GM12878 (cell line): ENCODE measurements at regions not wholly inside any gene's neighbourhood (a gene's known extent, or its start where the extent isn't known, plus 50 kb on each side); places are given as distances from the start of the nearest gene placed in this dataset.

Experiments used
- CEBPB ChIP-seq, 2 experiments: fragments of 150-350 bp in 1 of 2; IDR thresholded peaks; 2 replicates each; pipeline ENCODE4 v1.6.1; 2012 to 2014; ENCODE audit warnings: low read depth in 2 of 2, low read length in 2 of 2, borderline replicate concordance in 1 of 2, inconsistent platforms in 1 of 2
- CHD1 ChIP-seq: IDR thresholded peaks from 2 replicates; pipeline ENCODE4 v1.6.1; 2012; ENCODE audit warnings: low read depth, low read length, improper control_type of control experiment
- CHD2 ChIP-seq: IDR thresholded peaks from 2 replicates; pipeline ENCODE4 v1.6.1; 2011; ENCODE audit warnings: low read depth, low read length, improper control_type of control experiment, borderline replicate concordance
- CREB1 ChIP-seq: IDR thresholded peaks from 2 replicates; pipeline ENCODE4 v1.6.1; 2012; ENCODE audit warnings: low read depth, mild to moderate bottlenecking, inconsistent platforms
- CTCF ChIP-seq, 3 experiments: IDR thresholded peaks in 2 of 3; conservative IDR thresholded peaks in 1 of 3; 2 replicates each; pipeline ENCODE4 v1.5.1; 2011; ENCODE audit warnings: low read depth in 3 of 3, low read length in 3 of 3, mild to moderate bottlenecking in 3 of 3, control low read depth in 2 of 3, moderate library complexity in 2 of 3, inconsistent platforms in 1 of 3, mixed read lengths in 1 of 3; ENCODE audit not compliant: control insufficient read depth in 2 of 3, insufficient read depth in 1 of 3; ENCODE audit errors: extremely low read depth in 1 of 3
- EP300 ChIP-seq, 2 experiments: fragments of 150-350 bp in 1 of 2; IDR thresholded peaks; 2 replicates each; pipeline ENCODE4 v1.6.1; 2011 to 2012; ENCODE audit warnings: low read depth in 2 of 2, low read length in 2 of 2, borderline replicate concordance in 1 of 2, improper control_type of control experiment in 1 of 2, inconsistent platforms in 1 of 2; ENCODE audit not compliant: control insufficient read depth in 1 of 2
- HDGF ChIP-seq: fragments of 450-650 bp; IDR thresholded peaks from 2 replicates; pipeline ENCODE4 v1.6.1; 2016; ENCODE audit warnings: antibody characterized with exemption
- IKZF1 ChIP-seq: fragments of 450-650 bp; conservative IDR thresholded peaks from 2 replicates; pipeline ENCODE4 v1.6.1; 2017; ENCODE audit warnings: antibody characterized with exemption, mild to moderate bottlenecking
- NRF1 ChIP-seq: conservative IDR thresholded peaks from 2 replicates; pipeline ENCODE4 v1.6.1; 2011; ENCODE audit warnings: mild to moderate bottlenecking, low read depth, low read length, improper control_type of control experiment
- RBBP5 ChIP-seq: fragments of 200-600 bp; sonication (generic); conservative IDR thresholded peaks from 2 replicates; pipeline ENCODE4 v1.6.1; 2016
- RFX5 ChIP-seq: IDR thresholded peaks from 2 replicates; pipeline ENCODE4 v1.6.1; 2011; ENCODE audit warnings: low read depth, low read length, improper control_type of control experiment
- YY1 ChIP-seq: IDR thresholded peaks from 2 replicates; pipeline ENCODE4 v1.6.1; 2011; ENCODE audit warnings: low read depth, mild to moderate bottlenecking, low read length

GRCh38 chr6:26309731-26310142, 55.3 kb upstream of the BTN3A2 start:
- peak; percentile 59 for TF ChIP-seq IKZF1
- no peak for TF ChIP-seq CTCF (IDR thresholded peaks at IDR 0.05 in 2 of 3, conservative IDR thresholded peaks at IDR 0.05 in 1 of 3; ENCODE audit: control insufficient read depth in 2 of 3, extremely low read depth in 1 of 3, insufficient read depth in 1 of 3, low read depth in 3 of 3, low read length in 3 of 3)
- TF ChIP-seq RFX5, result no peak
- TF ChIP-seq NRF1, result no peak
- peak in 1 of 2 experiments; percentile 39; a peak in 1 of 4 replicates for TF ChIP-seq EP300 (IDR thresholded peaks at IDR 0.05; ENCODE audit: borderline replicate concordance in 1 of 2, control insufficient read depth in 1 of 2, low read depth in 2 of 2, low read length in 2 of 2)
- no peak for TF ChIP-seq YY1
- no peak for TF ChIP-seq CHD1
- no peak for TF ChIP-seq CEBPB (IDR thresholded peaks at IDR 0.05; ENCODE audit: borderline replicate concordance in 1 of 2, low read depth in 2 of 2, low read length in 2 of 2)
- 0 out of 2 replicates have a peak, but pooled peaks have one; percentile 27 for TF ChIP-seq HDGF
- TF ChIP-seq CHD2, result no peak
- no peak for TF ChIP-seq RBBP5
- no peak for TF ChIP-seq CREB1
